Fibroblast of pulmonary artery (primary cell): ENCODE measurements at regions not wholly inside any gene's neighbourhood (a gene's known extent, or its start where the extent isn't known, plus 50 kb on each side); places are given as distances from the start of the nearest gene placed in this dataset.

Experiments
- DNase-seq: peaks from one replicate; pipeline ENCODE4 v3.0.0-alpha.2; 2010; ENCODE audit warnings: low read depth
- H3K4me3 ChIP-seq: replicated peaks from 2 replicates; pipeline ENCODE4 v1.5.1; 2011; ENCODE audit warnings: low read depth, mild to moderate bottlenecking, control low read depth, low read length, moderate library complexity
- CTCF ChIP-seq: IDR thresholded peaks from 2 replicates; pipeline ENCODE4 v1.5.1; 2011; ENCODE audit warnings: mild to moderate bottlenecking, control low read depth, low read length, inconsistent platforms; ENCODE audit errors: missing control alignments

- no peak for TF ChIP-seq CTCF
- DNase-seq: no peak
Observed at GRCh38 chr15:62428259-62428658, 263.2 kb upstream of the C2CD4B start.

GRCh38 chr15:62428851-62429598, 263.9 kb upstream of the C2CD4B start:
- no peak overlapping the region for H3K4me3 ChIP-seq
- DNase-seq: no peak
- no peak for TF ChIP-seq CTCF

More at GRCh38 chr15:62428259-62428658, 263.2 kb upstream of the C2CD4B start:
- no peak overlapping the region for H3K4me3 ChIP-seq

GRCh38 chr15:62430056-62430455, 265.0 kb upstream of the C2CD4B start:
- no peak for TF ChIP-seq CTCF
- no peak overlapping the region for H3K4me3 ChIP-seq
- no peak for DNase-seq

- no peak overlapping the region for H3K4me3 ChIP-seq
- DNase-seq: no peak
- TF ChIP-seq CTCF: no peak
Observed at GRCh38 chr15:62430552-62430951, 265.5 kb upstream of the C2CD4B start.

GRCh38 chr15:62431008-62431797, 266.1 kb upstream of the C2CD4B start:
- no peak for DNase-seq
- no peak for TF ChIP-seq CTCF
- H3K4me3 ChIP-seq: no peak overlapping the region

- no peak for DNase-seq
- no peak for TF ChIP-seq CTCF
- no peak overlapping the region for H3K4me3 ChIP-seq
Observed at GRCh38 chr15:62431817-62432216, 266.7 kb upstream of the C2CD4B start.
